Tibial nerve (tissue), 4 donors: ENCODE measurements at regions not wholly inside any gene's neighbourhood (a gene's known extent, or its start where the extent isn't known, plus 50 kb on each side); places are given as distances from the start of the nearest gene placed in this dataset.

Experiments used
- DNase-seq, 2 donors: peaks; one replicate each; pipeline ENCODE4 v3.0.0-alpha.2; 2019; ENCODE audit warnings: low spot score in 2 of 2
- H3K27ac ChIP-seq, 4 donors: fragments of 200-600 bp; sonication (generic) in 3 of 4; one replicate each; pipeline ENCODE4 v1.5.1; 2017 to 2019; ENCODE audit warnings: mild to moderate bottlenecking in 1 of 4
- H3K27me3 ChIP-seq, 2 donors: fragments of 200-600 bp; sonication (generic) in 1 of 2; one replicate each; pipeline versions ENCODE4 v1.5.1 to v1.6.0; 2017 to 2019
- H3K36me3 ChIP-seq, 3 donors: fragments of 200-600 bp; sonication (generic); one replicate each; pipeline ENCODE4 v1.5.1; 2018 to 2019
- H3K4me1 ChIP-seq, 4 donors: fragments of 200-600 bp; sonication (generic) in 3 of 4; one replicate each; pipeline ENCODE4 v1.5.1; 2017 to 2019
- H3K4me3 ChIP-seq, 4 donors: fragments of 200-600 bp; sonication (generic) in 3 of 4; one replicate each; pipeline ENCODE4 v1.5.1; 2017 to 2019; ENCODE audit warnings: mild to moderate bottlenecking in 1 of 4, moderate library complexity in 1 of 4
- H3K9me3 ChIP-seq, 4 donors: fragments of 200-600 bp; sonication (generic) in 3 of 4; one replicate each; pipeline ENCODE4 v1.5.1; 2017 to 2019
- CTCF ChIP-seq, 5 experiments: fragments of 200-600 bp in 3 of 5; fragments of 450-650 bp in 2 of 5; sonication (generic) in 3 of 5; IDR thresholded peaks; one replicate each; pipeline ENCODE4 v1.5.1; 2016 to 2019; ENCODE audit warnings: antibody characterized with exemption in 5 of 5, mild to moderate bottlenecking in 3 of 5, moderate library complexity in 2 of 5
- EP300 ChIP-seq, 2 donors: sonication (generic); formaldehyde crosslinking; IDR thresholded peaks; one replicate each; pipeline ENCODE4 v1.6.1; 2017; ENCODE audit warnings: antibody characterized with exemption in 2 of 2, mild to moderate bottlenecking in 1 of 2
- POLR2A ChIP-seq, 2 donors: fragments of 450-650 bp; IDR thresholded peaks; one replicate each; pipeline ENCODE4 v1.6.1; 2017; ENCODE audit warnings: antibody characterized with exemption in 2 of 2, mild to moderate bottlenecking in 2 of 2, moderate library complexity in 2 of 2
- WGBS, 2 donors: methylation state at CpG; one replicate each; pipeline ENCODE4 v1.1.5; 2018; 5-methylcytosine and 5-hydroxymethylcytosine counted together

GRCh38 chr18:28652654-28653053, 475.7 kb upstream of the CDH2 start:
- 92 to 94% methylated on average over 3 of the region's 3 CpGs for WGBS, 2 donors
- Histone ChIP-seq H3K4me1 (no peaks in the 10 kb centered on the region), H3K9me3 (no peaks in the 10 kb centered on the region), H3K4me3 (no peak overlapping the region), H3K36me3 (no peaks in the 10 kb centered on the region), H3K27ac (no peak overlapping the region), H3K27me3 (no peaks in the 10 kb centered on the region)
- no peak for DNase-seq
- TF ChIP-seq POLR2A (IDR thresholded peaks at IDR 0.05) (no peak), CTCF (IDR thresholded peaks at IDR 0.05) (no peak), EP300 (IDR thresholded peaks at IDR 0.05) (no peak)

- 91 to 95% methylated on average over 12 of the region's 12 CpGs for WGBS, 2 donors
- Histone ChIP-seq H3K9me3 (no peaks in the 10 kb centered on the region), H3K27ac (no peak overlapping the region), H3K27me3 (no peaks in the 10 kb centered on the region), H3K4me1 (no peaks in the 10 kb centered on the region), H3K4me3 (no peak overlapping the region), H3K36me3 (no peaks in the 10 kb centered on the region)
- TF ChIP-seq EP300 (IDR thresholded peaks at IDR 0.05) (no peak), POLR2A (IDR thresholded peaks at IDR 0.05) (no peak), CTCF (IDR thresholded peaks at IDR 0.05) (no peak)
- no peak for DNase-seq
Observed at GRCh38 chr18:28651298-28651697, 474.4 kb upstream of the CDH2 start.

- no peak overlapping the region for H3K4me3 ChIP-seq
- 71 to 72% methylated on average over 2 of the region's 2 CpGs for WGBS, 2 donors
- no peaks in the 10 kb centered on the region for H3K36me3 ChIP-seq
- H3K27ac ChIP-seq = no peak overlapping the region
- TF ChIP-seq POLR2A (IDR thresholded peaks at IDR 0.05) (no peak), CTCF (IDR thresholded peaks at IDR 0.05) (no peak), EP300 (IDR thresholded peaks at IDR 0.05) (no peak)
- DNase-seq = no peak
- no peaks in the 10 kb centered on the region for H3K9me3 ChIP-seq
- H3K27me3 ChIP-seq = no peaks in the 10 kb centered on the region
- H3K4me1 ChIP-seq = no peaks in the 10 kb centered on the region
Observed at GRCh38 chr18:28650860-28651259, 473.9 kb upstream of the CDH2 start.

- WGBS, 2 donors = 81 to 85% methylated on average over 3 of the region's 3 CpGs
- no peak for TF ChIP-seq EP300 (IDR thresholded peaks at IDR 0.05)
- TF ChIP-seq CTCF (IDR thresholded peaks at IDR 0.05) = no peak
- no peak for TF ChIP-seq POLR2A (IDR thresholded peaks at IDR 0.05)
- H3K27ac ChIP-seq = no peak overlapping the region
Observed at GRCh38 chr18:28647961-28648360, 471.0 kb upstream of the CDH2 start.

GRCh38 chr18:28637897-28638296, 461.0 kb upstream of the CDH2 start:
- Histone ChIP-seq H3K9me3 (no peaks in the 10 kb centered on the region), H3K27me3 (no peaks in the 10 kb centered on the region), H3K36me3 (no peaks in the 10 kb centered on the region), H3K27ac (no peak overlapping the region), H3K4me3 (no peak overlapping the region), H3K4me1 (no peaks in the 10 kb centered on the region)
- 65 to 71% methylated on average over 2 of the region's 2 CpGs for WGBS, 2 donors
- DNase-seq = no peak
- TF ChIP-seq CTCF (IDR thresholded peaks at IDR 0.05) = no peak
- no peak for TF ChIP-seq EP300 (IDR thresholded peaks at IDR 0.05)

More at GRCh38 chr18:28647961-28648360, 471.0 kb upstream of the CDH2 start:
- DNase-seq = no peak
- Histone ChIP-seq H3K36me3 (no peaks in the 10 kb centered on the region), H3K4me1 (no peaks in the 10 kb centered on the region), H3K9me3 (no peaks in the 10 kb centered on the region), H3K27me3 (no peaks in the 10 kb centered on the region), H3K4me3 (no peak overlapping the region)
